ENCODE measurements at regions not wholly inside any gene's neighbourhood (a gene's known extent, or its start where the extent isn't known, plus 50 kb on each side); places are given as distances from the start of the nearest gene placed in this dataset.
"Not testable (repeated sequence)": the region's sequence is repeated elsewhere in the genome, so short reads cannot be mapped to it uniquely, and the experiment has no call there.

DNA sequence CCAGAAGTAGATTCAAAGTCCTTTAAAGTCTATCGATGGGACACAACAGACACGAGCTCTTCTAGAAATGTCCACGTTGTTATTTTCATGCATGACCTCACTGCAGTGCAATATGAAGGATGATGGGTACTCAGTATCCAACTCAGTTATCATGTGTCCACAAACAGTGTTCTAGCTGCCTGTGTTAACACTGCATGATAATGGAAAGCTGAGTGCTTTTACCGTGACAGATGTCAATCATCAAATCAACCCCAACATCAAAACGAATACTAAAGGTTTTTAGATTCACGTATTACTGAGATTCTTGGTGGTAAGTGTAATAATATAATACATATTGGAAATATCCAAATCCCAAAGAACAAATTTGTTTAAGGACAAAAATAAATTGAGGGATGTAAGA, 394.8 kb upstream of the TENM3 start:
- no peak overlapping the region for H3K4me3 ChIP-seq (ENCODE audit: low read depth, low read length)
- TF ChIP-seq, protein P1, sequence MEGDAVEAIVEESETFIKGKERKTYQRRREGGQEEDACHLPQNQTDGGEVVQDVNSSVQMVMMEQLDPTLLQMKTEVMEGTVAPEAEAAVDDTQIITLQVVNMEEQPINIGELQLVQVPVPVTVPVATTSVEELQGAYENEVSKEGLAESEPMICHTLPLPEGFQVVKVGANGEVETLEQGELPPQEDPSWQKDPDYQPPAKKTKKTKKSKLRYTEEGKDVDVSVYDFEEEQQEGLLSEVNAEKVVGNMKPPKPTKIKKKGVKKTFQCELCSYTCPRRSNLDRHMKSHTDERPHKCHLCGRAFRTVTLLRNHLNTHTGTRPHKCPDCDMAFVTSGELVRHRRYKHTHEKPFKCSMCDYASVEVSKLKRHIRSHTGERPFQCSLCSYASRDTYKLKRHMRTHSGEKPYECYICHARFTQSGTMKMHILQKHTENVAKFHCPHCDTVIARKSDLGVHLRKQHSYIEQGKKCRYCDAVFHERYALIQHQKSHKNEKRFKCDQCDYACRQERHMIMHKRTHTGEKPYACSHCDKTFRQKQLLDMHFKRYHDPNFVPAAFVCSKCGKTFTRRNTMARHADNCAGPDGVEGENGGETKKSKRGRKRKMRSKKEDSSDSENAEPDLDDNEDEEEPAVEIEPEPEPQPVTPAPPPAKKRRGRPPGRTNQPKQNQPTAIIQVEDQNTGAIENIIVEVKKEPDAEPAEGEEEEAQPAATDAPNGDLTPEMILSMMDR (IDR thresholded peaks at IDR 0.05; ENCODE audit: control insufficient read depth, extremely low read depth, insufficient read depth), result no peak
- DNase-seq (ENCODE audit: low read depth), result no peak

DNA sequence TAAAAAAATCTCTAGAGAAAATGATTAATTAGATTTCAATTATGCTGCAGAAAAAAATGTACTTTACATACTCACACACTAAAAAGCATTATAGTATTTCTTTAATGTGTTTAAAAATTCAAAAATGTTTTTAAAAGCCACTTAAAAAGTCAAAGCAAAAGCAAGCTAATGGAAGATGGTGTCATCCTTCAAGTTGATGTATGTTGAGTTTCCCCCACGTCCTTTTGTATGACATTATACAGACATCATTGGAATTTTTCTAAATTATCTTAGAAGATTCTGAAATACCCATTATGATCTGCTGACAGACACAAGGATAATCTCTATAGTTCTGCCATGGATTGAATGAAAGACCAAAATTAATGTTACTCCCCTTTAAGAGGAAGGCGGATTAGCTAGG, 393.7 kb upstream of the TENM3 start:
- TF ChIP-seq, protein P1 (IDR thresholded peaks at IDR 0.05; ENCODE audit: control insufficient read depth, extremely low read depth, insufficient read depth), result no peak
- DNase-seq (ENCODE audit: low read depth), result no peak
- no peak overlapping the region for H3K4me3 ChIP-seq (ENCODE audit: low read depth, low read length)

DNA sequence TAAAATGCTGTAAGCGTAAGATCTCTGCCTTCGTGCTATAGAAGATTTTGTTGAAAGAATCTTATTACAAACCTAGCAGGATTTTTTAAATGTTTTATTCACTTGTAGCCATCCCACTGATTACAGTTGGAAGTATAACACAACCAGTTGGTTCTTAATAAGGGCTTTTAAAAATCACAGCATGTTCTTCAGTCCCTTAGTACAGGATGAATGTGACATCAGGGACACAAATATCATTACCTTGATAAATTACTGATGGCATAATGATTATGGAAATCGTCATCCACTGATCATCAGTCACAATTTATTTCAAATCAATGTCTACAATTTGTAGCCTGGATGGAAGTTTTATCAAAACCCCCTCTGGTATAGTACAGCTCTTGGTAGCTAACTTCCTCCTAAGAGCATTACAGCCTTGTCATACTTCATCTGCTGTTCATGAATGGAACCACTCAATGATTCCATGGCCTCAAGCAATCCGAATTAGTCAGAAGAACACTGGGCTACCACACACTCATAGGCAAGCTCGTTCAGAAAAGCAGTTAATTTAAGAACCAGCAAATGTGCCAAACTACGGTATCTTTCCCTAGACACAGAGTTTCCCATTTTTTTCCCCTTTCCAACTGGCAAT, 389.2 kb upstream of the TENM3 start:
- no peak for DNase-seq (ENCODE audit: low read depth)
- TF ChIP-seq, protein P1 (IDR thresholded peaks at IDR 0.05; ENCODE audit: control insufficient read depth, extremely low read depth, insufficient read depth), result no peak
- H3K4me3 ChIP-seq (ENCODE audit: low read depth, low read length), result no peak overlapping the region

DNA sequence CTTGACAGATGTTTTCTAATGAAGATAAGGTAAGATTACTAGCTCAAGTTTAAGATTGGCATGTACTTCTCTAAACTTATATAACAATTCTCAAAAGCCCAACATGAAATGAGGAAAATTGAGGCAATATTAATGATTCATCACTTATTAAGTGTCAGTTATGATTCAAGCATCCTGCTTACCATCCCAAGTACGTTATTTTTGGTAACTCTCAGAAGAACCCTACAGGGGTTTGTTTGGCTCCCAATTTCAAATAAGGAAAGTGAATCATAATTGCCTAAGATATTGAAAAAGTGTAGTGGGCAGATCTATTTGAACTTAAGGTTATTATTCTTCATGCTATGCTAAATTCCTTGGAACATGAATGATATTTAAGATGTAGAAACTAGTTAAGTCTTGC, 387.9 kb upstream of the TENM3 start:
- TF ChIP-seq, protein P1 (IDR thresholded peaks at IDR 0.05; ENCODE audit: control insufficient read depth, extremely low read depth, insufficient read depth), result no peak
- DNase-seq (ENCODE audit: low read depth), result no peak
- no peak overlapping the region for H3K4me3 ChIP-seq (ENCODE audit: low read depth, low read length)

DNA sequence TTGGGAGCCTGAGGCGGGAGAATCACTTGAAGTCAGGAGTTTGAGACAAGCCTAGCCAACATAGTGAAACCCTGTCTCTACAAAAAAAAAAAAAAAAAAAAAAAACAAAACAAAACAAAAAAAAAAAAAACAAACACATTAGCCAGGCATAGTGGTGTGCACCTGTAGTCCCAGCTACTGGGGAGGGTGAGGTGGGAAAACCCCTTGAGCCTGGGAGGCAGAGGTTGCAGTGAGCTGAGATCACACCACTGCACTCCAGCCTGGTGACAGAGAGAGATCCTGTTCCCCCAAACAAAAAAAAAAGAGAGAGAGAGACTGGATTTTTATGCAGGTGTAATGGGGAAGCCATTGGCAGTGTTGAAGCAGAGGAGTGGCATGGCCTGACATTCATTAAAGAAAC, 385.7 kb upstream of the TENM3 start:
- not testable (repeated sequence) for H3K4me3 ChIP-seq (ENCODE audit: low read depth, low read length); DNase-seq (ENCODE audit: low read depth)

DNA sequence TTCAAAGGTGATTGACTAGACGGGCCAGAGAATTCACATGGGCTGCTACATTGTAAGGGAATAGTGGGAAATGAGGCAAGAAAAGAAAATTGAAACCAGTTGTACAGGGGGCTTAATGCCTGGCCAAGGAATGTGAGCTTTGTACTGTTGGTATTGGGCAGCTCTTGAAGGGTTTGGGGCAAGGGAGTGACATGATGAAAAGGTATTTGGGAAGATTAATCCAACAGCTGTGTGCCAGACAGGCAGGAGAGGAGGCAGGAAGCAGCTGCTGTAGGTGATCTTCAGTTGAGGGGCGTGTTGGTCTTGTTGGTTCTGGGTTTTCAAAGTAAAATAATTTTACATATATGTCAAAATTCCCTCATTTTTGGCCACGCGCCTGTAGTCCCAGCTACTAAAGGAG, 384.5 kb upstream of the TENM3 start:
- TF ChIP-seq, protein P1 (IDR thresholded peaks at IDR 0.05; ENCODE audit: control insufficient read depth, extremely low read depth, insufficient read depth), result no peak
- H3K4me3 ChIP-seq (ENCODE audit: low read depth, low read length), result no peak overlapping the region
- no peak for DNase-seq (ENCODE audit: low read depth)

DNA sequence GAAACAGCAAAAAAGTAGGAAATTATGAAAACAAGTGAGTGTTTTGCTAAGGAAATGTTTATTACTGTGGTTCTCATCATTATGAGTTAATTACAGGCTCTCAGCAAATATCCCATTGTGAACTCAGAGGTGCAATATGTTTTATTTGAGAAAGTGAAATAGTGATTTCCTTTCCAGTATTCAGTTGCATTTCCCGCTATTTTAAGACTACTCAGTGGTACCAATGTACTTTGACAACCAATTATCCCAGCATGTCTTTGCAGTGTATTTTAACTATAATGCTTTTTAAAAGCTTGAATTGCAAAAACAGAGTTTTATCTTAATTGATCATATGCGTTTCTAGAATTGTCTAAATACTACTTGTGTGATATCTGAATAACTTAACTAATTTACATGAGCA, 383.8 kb upstream of the TENM3 start:
- TF ChIP-seq, protein P1 (IDR thresholded peaks at IDR 0.05; ENCODE audit: control insufficient read depth, extremely low read depth, insufficient read depth), result no peak

More for the DNA sequence above, 383.8 kb upstream of the TENM3 start:
- H3K4me3 ChIP-seq (ENCODE audit: low read depth, low read length), result no peak overlapping the region
- no peak for DNase-seq (ENCODE audit: low read depth)

Data from LNCaP clone FGC (cell line).